ENCODE measurements at regions not wholly inside any gene's neighbourhood (a gene's known extent, or its start where the extent isn't known, plus 50 kb on each side); places are given as distances from the start of the nearest gene placed in this dataset.

GRCh38 chr3:146672941-146673340 lies 67.8 kb upstream of the PLSCR5 start:
- TF ChIP-seq CTCF (IDR thresholded peaks at IDR 0.05) = no peak
- no peak for TF ChIP-seq CHD2 (IDR thresholded peaks at IDR 0.05; ENCODE audit: low read length, partially characterized antibody)
- TF ChIP-seq GATA2 (CRISPR knock-in tag; IDR thresholded peaks at IDR 0.05) = no peak
- no peak for TF ChIP-seq SMC3 (IDR thresholded peaks at IDR 0.05; ENCODE audit: low read depth, low read length)
- no peak for TF ChIP-seq FOSL2 (IDR thresholded peaks at IDR 0.05; ENCODE audit: borderline replicate concordance, low read depth)
- no peak for TF ChIP-seq YY1 (IDR thresholded peaks at IDR 0.05; ENCODE audit: low read depth)
- no peak for TF ChIP-seq EP300 (IDR thresholded peaks at IDR 0.05; ENCODE audit: borderline replicate concordance in 1 of 2, low read depth in 1 of 2, low read length in 1 of 2)
- no peak for TF ChIP-seq USF1 (IDR thresholded peaks at IDR 0.05; ENCODE audit: borderline replicate concordance, low read depth)
- TF ChIP-seq USF2 (IDR thresholded peaks at IDR 0.05; ENCODE audit: borderline replicate concordance, low read depth, low read length) = no peak
- TF ChIP-seq TAF1 (IDR thresholded peaks at IDR 0.05; ENCODE audit: borderline replicate concordance, low read depth, low read length) = no peak
- no peak for TF ChIP-seq EZH2phosphoT487 (IDR thresholded peaks at IDR 0.05; ENCODE audit: borderline replicate concordance, low read depth)
- TF ChIP-seq POLR2AphosphoS5 (IDR thresholded peaks at IDR 0.05; ENCODE audit: low read depth, low read length) = no peak
- no peak for TF ChIP-seq SIN3A (IDR thresholded peaks at IDR 0.05; ENCODE audit: borderline replicate concordance, low read depth, low read length)

All from SK-N-SH (cell line).